GM23248 (cell line): ENCODE measurements at regions not wholly inside any gene's neighbourhood (a gene's known extent, or its start where the extent isn't known, plus 50 kb on each side); places are given as distances from the start of the nearest gene placed in this dataset.

Source experiments
- EZH2 ChIP-seq: fragments of 200-600 bp; sonication (generic); IDR thresholded peaks from 2 replicates; pipeline ENCODE4 v1.6.1; 2018; ENCODE audit warnings: antibody characterized with exemption, mild to moderate bottlenecking; ENCODE audit not compliant: insufficient read depth, poor library complexity, severe bottlenecking
- EZH2phosphoT487 ChIP-seq: fragments of 200-600 bp; sonication (generic); IDR thresholded peaks from 2 replicates; pipeline ENCODE4 v1.6.1; 2018; ENCODE audit warnings: antibody characterized with exemption, moderate library complexity, mild to moderate bottlenecking, low read depth; ENCODE audit not compliant: insufficient read depth

DNA sequence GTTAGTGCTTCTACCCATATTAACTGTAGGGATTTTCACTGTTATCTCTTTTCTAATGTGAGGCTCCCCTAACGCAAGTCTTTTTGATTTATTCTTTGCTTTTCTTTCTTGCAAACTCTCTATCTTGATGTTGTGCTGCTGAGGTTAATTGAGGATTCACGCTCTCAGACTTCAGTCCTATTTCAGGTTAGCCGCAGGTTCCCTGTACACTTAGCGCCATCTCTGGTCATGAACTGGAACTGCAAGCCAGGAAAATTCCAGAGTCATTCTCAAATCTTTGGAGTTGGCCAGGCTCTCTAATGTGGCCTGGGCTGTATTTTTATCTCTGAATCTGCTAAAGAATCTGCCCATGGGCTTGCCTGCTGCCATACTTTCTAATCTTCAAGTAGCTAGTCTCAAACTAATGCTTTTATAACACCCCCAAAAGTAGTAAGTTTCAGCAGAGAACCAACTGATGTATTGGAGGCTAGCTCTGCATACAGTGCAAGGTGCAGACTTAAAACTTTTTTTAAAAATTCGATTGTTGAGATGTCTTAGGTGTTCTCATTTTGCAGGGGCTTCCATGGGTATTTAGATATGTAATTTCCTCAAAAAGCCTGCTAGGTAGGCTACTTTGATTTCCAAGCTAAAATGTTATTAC lies 91.1 kb upstream of the OPRM1 start:
- TF ChIP-seq EZH2 (no peak), EZH2phosphoT487 (no peak)
